A549 (cell line): ENCODE measurements at regions not wholly inside any gene's neighbourhood (a gene's known extent, or its start where the extent isn't known, plus 50 kb on each side); places are given as distances from the start of the nearest gene placed in this dataset.

Source experiments
- ATAC-seq, 2 experiments: fragments of 200-7000 bp in 1 of 2; fragments of >200 bp in 1 of 2; cut with Nextera tagmentation in 1 of 2; cut with Tn5 transposase in 1 of 2; 3 replicates each; pipeline versions ENCODE4 v1.8.0 to v1.9.1; 2018 to 2020; ENCODE audit warnings: mild to moderate bottlenecking in 1 of 2, moderate library complexity in 1 of 2
- CTCF ChIA-PET: fragments of 300-600 bp; sonication (Branson Sonifier 250); formaldehyde crosslinking; extraction: SDS; loops from one replicate; lab custom pipeline; 2021; ENCODE audit warnings: antibody characterized with exemption, inconsistent platforms; lab: Yijun Ruan, JAX
- POLR2A ChIA-PET: fragments of 350-600 bp; formaldehyde crosslinking; extraction: SDS; loops from one replicate; lab custom pipeline; 2021; ENCODE audit warnings: antibody characterized with exemption, inconsistent platforms; lab: Yijun Ruan, JAX
- DNase-seq, 2 experiments: peaks; one replicate each; pipeline versions ENCODE4 v3.0.0 to v3.0.0-alpha.2; 2011 to 2016; ENCODE audit warnings: low read depth in 1 of 2, low spot score in 1 of 2
- FAIRE-seq: peaks from 2 replicates; lab custom pipeline; 2011; peaks lifted over from hg19 to GRCh38; lab: Jason Lieb, UNC
- H3K27ac ChIP-seq, 2 experiments: fragments of >200 bp; sonication (Bioruptor Twin); formaldehyde crosslinking; 3 replicates each; pipeline ENCODE4 v1.5.1; 2016 to 2017
- H3K4me1 ChIP-seq: fragments of >200 bp; sonication (Bioruptor Twin); formaldehyde crosslinking; 3 replicates; pipeline ENCODE4 v1.6.1; 2016
- H3K4me2 ChIP-seq: fragments of >200 bp; sonication (Bioruptor Twin); formaldehyde crosslinking; 3 replicates; pipeline ENCODE4 v1.6.1; 2016
- H3K4me3 ChIP-seq: fragments of >200 bp; sonication (Bioruptor Twin); formaldehyde crosslinking; 3 replicates; pipeline ENCODE4 v1.5.1; 2016
- H3K9me3 ChIP-seq: fragments of >200 bp; sonication (Bioruptor Twin); formaldehyde crosslinking; 3 replicates; pipeline ENCODE4 v1.6.1; 2016
- ATOH8 ChIP-seq: fragments of 250-450 bp; sonication (Bioruptor Pico); IDR thresholded peaks from 2 replicates; pipeline ENCODE4 v1.5.0; 2020; ENCODE audit warnings: low read depth, mild to moderate bottlenecking, moderate library complexity
- CHD2 ChIP-seq: fragments of 150-350 bp; IDR thresholded peaks from 2 replicates; pipeline ENCODE4 v1.6.1; 2014; ENCODE audit warnings: low read length; ENCODE audit not compliant: partially characterized antibody
- E2F6 ChIP-seq: IDR thresholded peaks from 2 replicates; pipeline ENCODE4 v1.6.1; 2012; ENCODE audit warnings: low read depth, borderline replicate concordance
- EHF ChIP-seq: fragments of 250-450 bp; sonication (Bioruptor Pico); IDR thresholded peaks from 2 replicates; pipeline ENCODE4 v1.5.0; 2020; ENCODE audit warnings: mild to moderate bottlenecking
- ESRRA ChIP-seq: fragments of 150-350 bp; IDR thresholded peaks from 2 replicates; pipeline ENCODE4 v1.6.1; 2014; ENCODE audit warnings: mild to moderate bottlenecking, low read length, borderline replicate concordance
- FOXS1 ChIP-seq: fragments of 250-450 bp; sonication (Bioruptor Pico); IDR thresholded peaks from 2 replicates; pipeline ENCODE4 v1.5.0; 2020; ENCODE audit warnings: mild to moderate bottlenecking, moderate library complexity
- HDAC2 ChIP-seq: fragments of 200-600 bp; sonication (generic); IDR thresholded peaks from 2 replicates; pipeline ENCODE4 v1.6.1; 2016
- HOXB5 ChIP-seq: fragments of 250-450 bp; sonication (Bioruptor Pico); IDR thresholded peaks from 2 replicates; pipeline ENCODE4 v1.5.0; 2020; ENCODE audit warnings: mild to moderate bottlenecking, moderate library complexity
- JUNB ChIP-seq: fragments of >200 bp; sonication (Bioruptor Twin); formaldehyde crosslinking; IDR thresholded peaks from 2 replicates; pipeline ENCODE4 v1.6.1; 2016
- KDM1A ChIP-seq: fragments of 200-600 bp; sonication (generic); IDR thresholded peaks from 2 replicates; pipeline ENCODE4 v1.6.1; 2016; ENCODE audit warnings: low read depth, mild to moderate bottlenecking
- KDM5A ChIP-seq: fragments of 200-600 bp; sonication (generic); IDR thresholded peaks from 2 replicates; pipeline ENCODE4 v1.6.1; 2016; ENCODE audit warnings: antibody characterized with exemption, mild to moderate bottlenecking
- MAFK ChIP-seq: fragments of 450-650 bp; IDR thresholded peaks from 2 replicates; pipeline ENCODE4 v1.6.1; 2014; ENCODE audit not compliant: partially characterized antibody
- MAZ ChIP-seq: fragments of 150-350 bp; IDR thresholded peaks from 2 replicates; pipeline ENCODE4 v1.6.1; 2014; ENCODE audit warnings: antibody characterized with exemption, low read depth, low read length, borderline replicate concordance
- MYC ChIP-seq: IDR thresholded peaks from 2 replicates; pipeline ENCODE4 v1.6.1; 2012; ENCODE audit warnings: mild to moderate bottlenecking, inconsistent platforms, low read length, improper control_type of control experiment, borderline replicate concordance
- NFE2L2 ChIP-seq: fragments of 150-350 bp; conservative IDR thresholded peaks from 2 replicates; pipeline ENCODE4 v1.6.1; 2014; ENCODE audit warnings: low read length
- NPAS2 ChIP-seq: fragments of 250-450 bp; sonication (Bioruptor Pico); IDR thresholded peaks from 2 replicates; pipeline ENCODE4 v1.8.0; 2022; ENCODE audit warnings: mild to moderate bottlenecking, moderate library complexity, borderline replicate concordance
- NR3C1 ChIP-seq: fragments of >200 bp; sonication (Bioruptor Twin); formaldehyde crosslinking; IDR thresholded peaks from 3 replicates; pipeline ENCODE4 v1.6.1; 2017
- POLR2AphosphoS2 ChIP-seq: conservative IDR thresholded peaks from 2 replicates; pipeline ENCODE4 v1.6.1; 2012; ENCODE audit warnings: low read length, improper control_type of control experiment, inconsistent platforms
- RCOR1 ChIP-seq: fragments of 150-350 bp; IDR thresholded peaks from 2 replicates; pipeline ENCODE4 v1.6.1; 2014; ENCODE audit warnings: antibody characterized with exemption, low read length, low read depth
- RFX5 ChIP-seq: fragments of 450-650 bp; IDR thresholded peaks from 2 replicates; pipeline ENCODE4 v1.7.1; 2014; ENCODE audit warnings: antibody characterized with exemption, mild to moderate bottlenecking, moderate library complexity
- SREBF2 ChIP-seq: fragments of 450-650 bp; IDR thresholded peaks from 2 replicates; pipeline ENCODE4 v1.6.1; 2014; ENCODE audit warnings: mild to moderate bottlenecking, moderate library complexity
- TFCP2L1 ChIP-seq: fragments of 250-450 bp; sonication (Bioruptor Pico); IDR thresholded peaks from 2 replicates; pipeline ENCODE4 v1.5.0; 2021; ENCODE audit warnings: mild to moderate bottlenecking
- TP53 ChIP-seq: fragments of 250-450 bp; sonication (Bioruptor Pico); IDR thresholded peaks from 2 replicates; pipeline ENCODE4 v1.5.0; 2021; ENCODE audit warnings: mild to moderate bottlenecking, moderate library complexity
- ZC3H11A ChIP-seq: fragments of 450-650 bp; IDR thresholded peaks from 2 replicates; pipeline ENCODE4 v1.6.1; 2014; ENCODE audit warnings: antibody characterized with exemption, mild to moderate bottlenecking
- WGBS: methylation state at CpG from one replicate; pipeline ENCODE4 v1.1.6; 2017; ENCODE audit errors: missing lambda C conversion rate; 5-methylcytosine and 5-hydroxymethylcytosine counted together
- TF ChIP-seq, protein P1 (sequence below): IDR thresholded peaks from 2 replicates; pipeline ENCODE4 v1.6.1; 2012
- TF ChIP-seq, protein P2 (sequence below): fragments of >200 bp; sonication (Bioruptor Twin); formaldehyde crosslinking; IDR thresholded peaks from 3 replicates; pipeline ENCODE4 v1.6.1; 2016
- TF ChIP-seq, protein P3 (sequence below): fragments of 450-650 bp; IDR thresholded peaks from 2 replicates; pipeline ENCODE4 v1.6.1; 2014; ENCODE audit warnings: antibody characterized with exemption

GRCh38 chr2:100666996-100667395, 104.2 kb downstream of the PDCL3 start:
- H3K4me1 ChIP-seq, result no peaks in the 10 kb centered on the region
- H3K4me3 ChIP-seq, result no peak overlapping the region
- CTCF ChIA-PET, result interaction anchor here (0.6 to 1.8 kb wide), 3 partner anchors 9 to 38 kb away, joined by 3 to 6 read pairs (median 3); no protein-coding TSS in a partner anchor
- no peak overlapping the region for H3K4me2 ChIP-seq
- no peak overlapping the region for H3K27ac ChIP-seq
- TF ChIP-seq, protein P1, sequence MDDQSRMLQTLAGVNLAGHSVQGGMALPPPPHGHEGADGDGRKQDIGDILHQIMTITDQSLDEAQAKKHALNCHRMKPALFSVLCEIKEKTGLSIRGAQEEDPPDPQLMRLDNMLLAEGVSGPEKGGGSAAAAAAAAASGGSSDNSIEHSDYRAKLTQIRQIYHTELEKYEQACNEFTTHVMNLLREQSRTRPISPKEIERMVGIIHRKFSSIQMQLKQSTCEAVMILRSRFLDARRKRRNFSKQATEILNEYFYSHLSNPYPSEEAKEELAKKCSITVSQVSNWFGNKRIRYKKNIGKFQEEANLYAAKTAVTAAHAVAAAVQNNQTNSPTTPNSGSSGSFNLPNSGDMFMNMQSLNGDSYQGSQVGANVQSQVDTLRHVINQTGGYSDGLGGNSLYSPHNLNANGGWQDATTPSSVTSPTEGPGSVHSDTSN, result no peak
- TF ChIP-seq TFCP2L1 (CRISPR knock-in tag) (no peak), KDM1A (no peak), CHD2 (no peak), HOXB5 (no peak), NR3C1 (no peak), MAFK (no peak), SREBF2 (no peak), ZC3H11A (no peak), TP53 (no peak), E2F6 (no peak), NFE2L2 (no peak), JUNB (no peak), POLR2AphosphoS2 (no peak)
- TF ChIP-seq, protein P2, sequence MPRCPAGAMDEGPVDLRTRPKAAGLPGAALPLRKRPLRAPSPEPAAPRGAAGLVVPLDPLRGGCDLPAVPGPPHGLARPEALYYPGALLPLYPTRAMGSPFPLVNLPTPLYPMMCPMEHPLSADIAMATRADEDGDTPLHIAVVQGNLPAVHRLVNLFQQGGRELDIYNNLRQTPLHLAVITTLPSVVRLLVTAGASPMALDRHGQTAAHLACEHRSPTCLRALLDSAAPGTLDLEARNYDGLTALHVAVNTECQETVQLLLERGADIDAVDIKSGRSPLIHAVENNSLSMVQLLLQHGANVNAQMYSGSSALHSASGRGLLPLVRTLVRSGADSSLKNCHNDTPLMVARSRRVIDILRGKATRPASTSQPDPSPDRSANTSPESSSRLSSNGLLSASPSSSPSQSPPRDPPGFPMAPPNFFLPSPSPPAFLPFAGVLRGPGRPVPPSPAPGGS, result no peak
- TF ChIP-seq, protein P3, sequence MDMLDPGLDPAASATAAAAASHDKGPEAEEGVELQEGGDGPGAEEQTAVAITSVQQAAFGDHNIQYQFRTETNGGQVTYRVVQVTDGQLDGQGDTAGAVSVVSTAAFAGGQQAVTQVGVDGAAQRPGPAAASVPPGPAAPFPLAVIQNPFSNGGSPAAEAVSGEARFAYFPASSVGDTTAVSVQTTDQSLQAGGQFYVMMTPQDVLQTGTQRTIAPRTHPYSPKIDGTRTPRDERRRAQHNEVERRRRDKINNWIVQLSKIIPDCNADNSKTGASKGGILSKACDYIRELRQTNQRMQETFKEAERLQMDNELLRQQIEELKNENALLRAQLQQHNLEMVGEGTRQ, result no peak
- DNase-seq (no peak), FAIRE-seq (no peak), ATAC-seq (no peak)
- H3K9me3 ChIP-seq, result no peaks in the 10 kb centered on the region
- WGBS, result 47% methylated on average over 4 of the region's 4 CpGs
- POLR2A ChIA-PET, result no interaction called here

DNA sequence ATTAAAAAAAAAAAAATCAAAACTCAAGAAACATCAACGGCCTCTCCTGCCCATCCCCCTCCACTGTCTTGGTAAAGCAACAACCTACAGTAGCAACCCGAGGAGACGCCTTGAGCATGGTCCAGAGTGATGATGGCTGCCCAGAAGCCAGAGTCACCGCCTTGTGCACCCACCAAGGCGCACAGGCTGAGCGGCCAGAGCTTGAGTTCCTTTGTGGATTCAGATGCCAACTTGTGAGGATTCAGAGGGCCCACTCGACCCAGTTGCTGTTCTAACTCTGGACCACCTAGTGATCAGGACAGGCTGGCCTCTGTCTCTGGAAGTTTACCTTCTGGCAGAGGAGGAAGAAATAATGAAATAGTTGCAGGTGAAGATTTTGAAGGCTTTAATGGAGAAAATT, 105.0 kb downstream of the PDCL3 start:
- CTCF ChIA-PET, result interaction anchor here (1.8 kb wide), 1 partner anchor 10 kb away, joined by 6 read pairs; no protein-coding TSS in a partner anchor
- no peak for ATAC-seq
- POLR2A ChIA-PET, result no interaction called here
- 78% methylated on average over 7 of the region's 7 CpGs for WGBS
- H3K27ac ChIP-seq, result no peak overlapping the region
- FAIRE-seq, result no peak
- TF ChIP-seq EHF (no peak), ESRRA (no peak), HDAC2 (no peak), ATOH8 (CRISPR knock-in tag) (no peak), RCOR1 (no peak), NPAS2 (CRISPR knock-in tag) (no peak), MAFK (no peak), MYC (no peak), RFX5 (no peak), NR3C1 (no peak), FOXS1 (CRISPR knock-in tag) (no peak), MAZ (no peak), KDM5A (no peak)
- TF ChIP-seq, protein P3, result no peak
- H3K4me3 ChIP-seq, result no peak overlapping the region
- no peak for DNase-seq
- no peaks in the 10 kb centered on the region for H3K9me3 ChIP-seq
- no peak overlapping the region for H3K4me2 ChIP-seq
- no peaks in the 10 kb centered on the region for H3K4me1 ChIP-seq
